GM12874 (cell line): ENCODE measurements at regions not wholly inside any gene's neighbourhood (a gene's known extent, or its start where the extent isn't known, plus 50 kb on each side); places are given as distances from the start of the nearest gene placed in this dataset.

Source experiments
- TF ChIP-seq, protein P1 (sequence below): IDR thresholded peaks from 2 replicates; pipeline ENCODE4 v1.5.1; 2011; ENCODE audit warnings: low read depth, mild to moderate bottlenecking, control low read depth, low read length, moderate library complexity; ENCODE audit not compliant: insufficient read depth

DNA sequence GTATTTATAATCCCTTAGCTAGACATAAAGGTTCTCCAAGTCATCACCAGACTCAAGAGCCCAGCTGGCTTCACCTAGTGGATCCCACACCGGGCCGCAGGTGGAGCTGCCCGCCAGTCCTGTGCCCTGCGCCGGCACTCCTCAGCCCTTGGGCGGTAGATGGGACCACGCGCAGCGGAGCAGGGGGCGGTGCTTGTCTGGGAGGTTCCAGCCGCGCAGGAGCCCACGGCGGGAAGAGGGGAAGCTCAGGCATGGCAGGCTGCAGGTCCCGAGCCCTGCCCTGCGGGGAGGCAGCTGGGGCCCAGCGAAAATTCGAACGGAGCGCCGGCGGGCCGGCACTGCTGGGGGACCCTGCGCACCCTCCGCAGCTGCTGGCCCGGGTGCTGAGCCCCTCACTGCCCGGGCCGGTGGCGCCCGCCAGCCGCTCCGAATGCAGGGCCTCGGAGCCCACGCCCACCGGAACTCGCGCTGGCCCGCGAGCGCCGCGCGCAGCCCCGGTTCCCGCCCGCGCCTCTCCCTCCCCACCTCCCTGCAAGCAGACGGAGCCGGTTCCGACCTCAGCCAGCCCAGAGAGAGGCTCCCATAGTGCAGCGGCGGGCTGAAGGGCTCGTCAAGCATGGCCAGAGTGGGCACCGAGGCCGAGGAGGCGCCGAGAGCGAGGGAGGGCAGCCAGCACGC is 675.6 kb downstream of the REEP3 start:
- TF ChIP-seq, protein P1, sequence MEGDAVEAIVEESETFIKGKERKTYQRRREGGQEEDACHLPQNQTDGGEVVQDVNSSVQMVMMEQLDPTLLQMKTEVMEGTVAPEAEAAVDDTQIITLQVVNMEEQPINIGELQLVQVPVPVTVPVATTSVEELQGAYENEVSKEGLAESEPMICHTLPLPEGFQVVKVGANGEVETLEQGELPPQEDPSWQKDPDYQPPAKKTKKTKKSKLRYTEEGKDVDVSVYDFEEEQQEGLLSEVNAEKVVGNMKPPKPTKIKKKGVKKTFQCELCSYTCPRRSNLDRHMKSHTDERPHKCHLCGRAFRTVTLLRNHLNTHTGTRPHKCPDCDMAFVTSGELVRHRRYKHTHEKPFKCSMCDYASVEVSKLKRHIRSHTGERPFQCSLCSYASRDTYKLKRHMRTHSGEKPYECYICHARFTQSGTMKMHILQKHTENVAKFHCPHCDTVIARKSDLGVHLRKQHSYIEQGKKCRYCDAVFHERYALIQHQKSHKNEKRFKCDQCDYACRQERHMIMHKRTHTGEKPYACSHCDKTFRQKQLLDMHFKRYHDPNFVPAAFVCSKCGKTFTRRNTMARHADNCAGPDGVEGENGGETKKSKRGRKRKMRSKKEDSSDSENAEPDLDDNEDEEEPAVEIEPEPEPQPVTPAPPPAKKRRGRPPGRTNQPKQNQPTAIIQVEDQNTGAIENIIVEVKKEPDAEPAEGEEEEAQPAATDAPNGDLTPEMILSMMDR, result no peak

- TF ChIP-seq, protein P1, result no peak
Observed at GRCh38 chr10:64201936-64202335, 680.7 kb downstream of the REEP3 start.

DNA sequence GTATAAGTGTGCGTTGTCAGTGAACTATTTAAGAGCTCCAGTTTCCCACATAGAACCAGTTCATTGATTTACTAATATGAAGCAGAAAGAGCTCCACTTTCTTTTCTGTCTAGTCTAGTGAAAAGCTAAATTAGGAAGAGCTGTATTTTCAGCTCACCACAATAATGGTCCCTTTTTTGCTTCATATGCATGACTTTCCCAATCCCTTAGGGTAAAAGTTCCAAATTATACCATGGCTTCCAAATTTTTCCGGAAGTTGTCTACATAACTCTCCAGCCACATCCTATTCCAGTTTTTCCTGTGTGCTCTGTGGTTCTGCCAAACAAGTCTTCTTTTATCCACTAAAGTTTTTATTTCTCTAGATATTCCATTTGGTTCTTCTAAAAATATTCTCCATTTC is 685.2 kb downstream of the REEP3 start:
- TF ChIP-seq, protein P1, result no peak

- TF ChIP-seq, protein P1, result no peak
Observed at GRCh38 chr10:64209561-64209960, 688.4 kb downstream of the REEP3 start.

- TF ChIP-seq, protein P1, result no peak
Observed at GRCh38 chr10:64210211-64210610, 689.0 kb downstream of the REEP3 start.

DNA sequence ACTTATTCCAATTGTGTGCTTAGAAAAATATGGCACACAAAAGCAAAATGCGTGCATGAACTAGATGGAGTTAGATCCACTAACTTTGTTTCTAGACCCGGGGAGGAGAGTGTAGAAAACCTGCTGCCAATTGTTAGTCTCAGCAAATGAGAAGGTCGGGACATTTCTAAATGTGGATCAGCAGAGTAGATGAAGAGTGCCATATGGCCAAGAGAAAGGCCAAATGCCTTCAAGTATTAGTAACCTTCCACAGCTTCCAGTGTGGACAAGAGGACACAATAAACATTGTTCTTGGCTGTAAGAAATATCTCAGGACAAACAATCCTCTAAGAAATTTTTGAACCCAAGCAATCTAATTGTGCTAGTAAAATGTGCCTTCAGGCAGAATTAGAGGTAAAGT is 690.3 kb downstream of the REEP3 start:
- TF ChIP-seq, protein P1, result no peak

DNA sequence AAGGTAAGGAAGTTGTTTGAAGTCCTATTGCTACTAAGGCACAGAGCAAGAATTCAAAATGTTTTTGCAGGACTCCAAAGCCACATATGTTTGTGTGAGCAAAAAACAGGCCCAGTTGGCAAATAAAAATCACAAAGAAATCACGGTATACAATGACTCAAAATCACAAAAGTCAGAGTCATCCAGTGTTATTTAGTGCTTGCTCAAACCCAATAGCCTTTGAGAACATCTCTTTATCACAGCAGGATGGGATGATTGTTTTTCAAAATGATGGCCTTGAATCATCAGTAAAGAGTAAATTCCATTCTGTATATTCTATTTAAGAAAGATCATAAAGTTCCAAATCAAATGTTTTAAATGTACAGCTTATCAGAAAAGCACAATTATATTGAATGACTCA is 693.9 kb downstream of the REEP3 start:
- TF ChIP-seq, protein P1, result no peak
